MM.1S (cell line): ENCODE measurements at regions not wholly inside any gene's neighbourhood (a gene's known extent, or its start where the extent isn't known, plus 50 kb on each side); places are given as distances from the start of the nearest gene placed in this dataset.

Source experiments
- CTCF ChIP-seq: fragments of 300-600 bp; sonication (generic); IDR thresholded peaks from 2 replicates; pipeline ENCODE4 v1.5.1; 2016; ENCODE audit warnings: antibody characterized with exemption, low read length, mixed read lengths
- EZH2 ChIP-seq: fragments of 300-600 bp; sonication (generic); optimal IDR thresholded peaks from 2 replicates; pipeline ENCODE3; 2017; ENCODE audit warnings: low read depth, mild to moderate bottlenecking, antibody characterized with exemption, low read length, mixed read lengths
- EZH2phosphoT487 ChIP-seq: fragments of 300-600 bp; sonication (generic); IDR thresholded peaks from 2 replicates; pipeline ENCODE4 v1.6.1; 2018; ENCODE audit warnings: antibody characterized with exemption, low read length

GRCh38 chrX:69323786-69324720 is 158.8 kb upstream of the PJA1 start:
- no peak for TF ChIP-seq CTCF
- TF ChIP-seq EZH2phosphoT487: no peak
- TF ChIP-seq EZH2: no peak
